ENCODE measurements at regions not wholly inside any gene's neighbourhood (a gene's known extent, or its start where the extent isn't known, plus 50 kb on each side); places are given as distances from the start of the nearest gene placed in this dataset.

- Histone ChIP-seq H3K4me2 (ENCODE audit: low read length) (no peak overlapping the region), H3K4me1 (ENCODE audit: insufficient read depth, low read length, poor library complexity, severe bottlenecking) (no peaks in the 10 kb centered on the region), H3K9me3 (ENCODE audit: low read length) (no peaks in the 10 kb centered on the region), H3K27ac (ENCODE audit: low read depth, low read length, poor library complexity, severe bottlenecking) (no peak overlapping the region), H3K4me3 (ENCODE audit: low read depth, low read length, poor library complexity, severe bottlenecking) (no peak overlapping the region), H2AFZ (ENCODE audit: low read length) (no peak overlapping the region), H3K79me2 (ENCODE audit: insufficient read depth, low read depth, low read length) (no peaks in the 10 kb centered on the region), H4K20me1 (ENCODE audit: insufficient read depth, low read length) (no peaks in the 10 kb centered on the region), H3K9me2 (ENCODE audit: insufficient read depth, low read length) (no peaks in the 10 kb centered on the region), H3K36me3 (ENCODE audit: insufficient read depth, low read length) (no peaks in the 10 kb centered on the region)
- DNase-seq (ENCODE audit: low spot score) = no peak
- CTCF ChIA-PET (ENCODE audit: unreplicated experiment) = no interaction called here
- no TSS peak for BruUV-seq (replicated peaks)
- TF ChIP-seq CTCF (conservative IDR thresholded peaks at IDR 0.05; ENCODE audit: low read length) (no peak), EZH2phosphoT487 (IDR thresholded peaks at IDR 0.05; ENCODE audit: borderline replicate concordance, low read depth, low read length) (no peak)
- intact Hi-C loops (cut with micrococcal nuclease; ENCODE audit: unreplicated experiment) = no loop called here
- POLR2A ChIA-PET = interaction anchor here (0.5 to 0.7 kb wide), 2 partner anchors 365 to 427 kb away, joined by 3 read pairs; no protein-coding TSS in a partner anchor
Measured at GRCh38 chr9:99752417-99753109, 69.1 kb upstream of the NR4A3 start.

- intact Hi-C loops (cut with micrococcal nuclease; ENCODE audit: unreplicated experiment) = no loop called here
- no peak overlapping the region for H3K4me2 ChIP-seq (ENCODE audit: low read length)
- H3K36me3 ChIP-seq (ENCODE audit: insufficient read depth, low read length) = no peaks in the 10 kb centered on the region
- ChIA-PET POLR2A (interaction anchor here (0.9 kb wide), 1 partner anchor 11 kb away, joined by 3 read pairs; no protein-coding TSS in a partner anchor), CTCF (ENCODE audit: unreplicated experiment) (no interaction called here)
- no peak for TF ChIP-seq EZH2phosphoT487 (IDR thresholded peaks at IDR 0.05; ENCODE audit: borderline replicate concordance, low read depth, low read length)
- no peak for TF ChIP-seq CTCF (conservative IDR thresholded peaks at IDR 0.05; ENCODE audit: low read length)
- H3K4me1 ChIP-seq (ENCODE audit: insufficient read depth, low read length, poor library complexity, severe bottlenecking) = no peaks in the 10 kb centered on the region
- H3K79me2 ChIP-seq (ENCODE audit: insufficient read depth, low read depth, low read length) = no peaks in the 10 kb centered on the region
- no peak for DNase-seq (ENCODE audit: low spot score)
- no peak overlapping the region for H3K27ac ChIP-seq (ENCODE audit: low read depth, low read length, poor library complexity, severe bottlenecking)
- H4K20me1 ChIP-seq (ENCODE audit: insufficient read depth, low read length) = no peaks in the 10 kb centered on the region
- H3K9me2 ChIP-seq (ENCODE audit: insufficient read depth, low read length) = no peaks in the 10 kb centered on the region
- H3K9me3 ChIP-seq (ENCODE audit: low read length) = no peaks in the 10 kb centered on the region
- no peak overlapping the region for H3K4me3 ChIP-seq (ENCODE audit: low read depth, low read length, poor library complexity, severe bottlenecking)
- H2AFZ ChIP-seq (ENCODE audit: low read length) = no peak overlapping the region
- no TSS peak for BruUV-seq (replicated peaks)
Measured at GRCh38 chr9:99753436-99753835, 68.2 kb upstream of the NR4A3 start.

- intact Hi-C loops (cut with micrococcal nuclease; ENCODE audit: unreplicated experiment) = no loop called here
- POLR2A ChIA-PET = no interaction called here
- no peak for DNase-seq (ENCODE audit: low spot score)
- Histone ChIP-seq H3K9me2 (ENCODE audit: insufficient read depth, low read length) (no peaks in the 10 kb centered on the region), H2AFZ (ENCODE audit: low read length) (no peak overlapping the region), H3K4me3 (ENCODE audit: low read depth, low read length, poor library complexity, severe bottlenecking) (no peak overlapping the region), H3K9me3 (ENCODE audit: low read length) (no peaks in the 10 kb centered on the region), H3K4me1 (ENCODE audit: insufficient read depth, low read length, poor library complexity, severe bottlenecking) (no peaks in the 10 kb centered on the region), H3K27ac (ENCODE audit: low read depth, low read length, poor library complexity, severe bottlenecking) (no peak overlapping the region), H4K20me1 (ENCODE audit: insufficient read depth, low read length) (no peaks in the 10 kb centered on the region), H3K36me3 (ENCODE audit: insufficient read depth, low read length) (no peaks in the 10 kb centered on the region), H3K4me2 (ENCODE audit: low read length) (no peak overlapping the region), H3K79me2 (ENCODE audit: insufficient read depth, low read depth, low read length) (no peaks in the 10 kb centered on the region)
- CTCF ChIA-PET (ENCODE audit: unreplicated experiment) = no interaction called here
- BruUV-seq (replicated peaks) = no TSS peak
- TF ChIP-seq CTCF (conservative IDR thresholded peaks at IDR 0.05; ENCODE audit: low read length) = no peak
- no peak for TF ChIP-seq EZH2phosphoT487 (IDR thresholded peaks at IDR 0.05; ENCODE audit: borderline replicate concordance, low read depth, low read length)
Measured at GRCh38 chr9:99760421-99760820, 61.3 kb upstream of the NR4A3 start.
